ENCODE measurements at regions not wholly inside any gene's neighbourhood (a gene's known extent, or its start where the extent isn't known, plus 50 kb on each side); places are given as distances from the start of the nearest gene placed in this dataset.

GRCh38 chr2:20146401-20146800 is 78.5 kb downstream of the SDC1 start:
- intact Hi-C loops (cut with DNase I): no loop called here
- Histone ChIP-seq H3K9me3 (no peaks in the 10 kb centered on the region), H3K27me3 (no peaks in the 10 kb centered on the region), H3K4me1 (peaks cover 0 to 8% (median 0%) of the 10 kb centered on the region in 4 donors), H3K4me3 (no peak overlapping the region), H3K27ac (no peak overlapping the region), H3K36me3 (no peaks in the 10 kb centered on the region)
- no peak for TF ChIP-seq POLR2A (IDR thresholded peaks at IDR 0.05)
- TF ChIP-seq EP300 (IDR thresholded peaks at IDR 0.05): no peak
- TF ChIP-seq POLR2AphosphoS5 (IDR thresholded peaks at IDR 0.05): no peak
- no peak for TF ChIP-seq CTCF (IDR thresholded peaks at IDR 0.05)
- WGBS, 2 donors: 85 to 87% methylated on average over 2 of the region's 2 CpGs
- DNase-seq: no peak

- Histone ChIP-seq H3K9me3 (no peaks in the 10 kb centered on the region), H3K36me3 (no peaks in the 10 kb centered on the region), H3K4me1 (peaks cover 0 to 8% (median 0%) of the 10 kb centered on the region in 4 donors), H3K4me3 (no peak overlapping the region), H3K27ac (no peak overlapping the region), H3K27me3 (no peaks in the 10 kb centered on the region)
- no peak for TF ChIP-seq POLR2AphosphoS5 (IDR thresholded peaks at IDR 0.05)
- no peak for TF ChIP-seq POLR2A (IDR thresholded peaks at IDR 0.05)
- TF ChIP-seq EP300 (IDR thresholded peaks at IDR 0.05): no peak
- TF ChIP-seq CTCF (IDR thresholded peaks at IDR 0.05): no peak
- WGBS, 2 donors: 36 to 62% methylated on average over 11 of the region's 11 CpGs
- intact Hi-C loops (cut with DNase I): no loop called here
- no peak for DNase-seq
Measured at GRCh38 chr2:20145497-20146193, 79.3 kb downstream of the SDC1 start.

GRCh38 chr2:20144861-20145260 is 80.1 kb downstream of the SDC1 start:
- no peak for TF ChIP-seq EP300 (IDR thresholded peaks at IDR 0.05)
- no peak for TF ChIP-seq POLR2A (IDR thresholded peaks at IDR 0.05)
- TF ChIP-seq CTCF (IDR thresholded peaks at IDR 0.05): no peak
- TF ChIP-seq POLR2AphosphoS5 (IDR thresholded peaks at IDR 0.05): no peak
- Histone ChIP-seq H3K36me3 (no peaks in the 10 kb centered on the region), H3K4me1 (peaks cover 0 to 8% (median 0%) of the 10 kb centered on the region in 4 donors), H3K27me3 (no peaks in the 10 kb centered on the region), H3K9me3 (no peaks in the 10 kb centered on the region), H3K4me3 (no peak overlapping the region), H3K27ac (no peak overlapping the region)
- DNase-seq: no peak
- intact Hi-C loops (cut with DNase I): loop anchor here (5.0 kb wide), 1 partner anchor 77 kb away; no protein-coding TSS in a partner anchor
- WGBS, 2 donors: 85% methylated on average over 6 of the region's 6 CpGs

GRCh38 chr2:20144196-20144595 is 80.7 kb downstream of the SDC1 start:
- peak overlapping the region in 1 of 4 donors; percentile 65 for H3K27ac ChIP-seq
- intact Hi-C loops (cut with DNase I): loop anchor here (5.0 kb wide), 1 partner anchor 78 kb away; no protein-coding TSS in a partner anchor
- H3K4me3 ChIP-seq: no peak overlapping the region
- DNase-seq: no peak
- peaks cover 0 to 8% (median 0%) of the 10 kb centered on the region in 4 donors for H3K4me1 ChIP-seq
- TF ChIP-seq POLR2A (IDR thresholded peaks at IDR 0.05): no peak
- TF ChIP-seq CTCF (IDR thresholded peaks at IDR 0.05): no peak
- no peak for TF ChIP-seq EP300 (IDR thresholded peaks at IDR 0.05)
- no peak for TF ChIP-seq POLR2AphosphoS5 (IDR thresholded peaks at IDR 0.05)
- WGBS, 2 donors: 98% methylated on average over 1 of the region's 1 CpG
- H3K36me3 ChIP-seq: no peaks in the 10 kb centered on the region
- H3K9me3 ChIP-seq: no peaks in the 10 kb centered on the region
- H3K27me3 ChIP-seq: no peaks in the 10 kb centered on the region

All from sigmoid colon (tissue), 6 donors.